ENCODE measurements at regions not wholly inside any gene's neighbourhood (a gene's known extent, or its start where the extent isn't known, plus 50 kb on each side); places are given as distances from the start of the nearest gene placed in this dataset.

DNA sequence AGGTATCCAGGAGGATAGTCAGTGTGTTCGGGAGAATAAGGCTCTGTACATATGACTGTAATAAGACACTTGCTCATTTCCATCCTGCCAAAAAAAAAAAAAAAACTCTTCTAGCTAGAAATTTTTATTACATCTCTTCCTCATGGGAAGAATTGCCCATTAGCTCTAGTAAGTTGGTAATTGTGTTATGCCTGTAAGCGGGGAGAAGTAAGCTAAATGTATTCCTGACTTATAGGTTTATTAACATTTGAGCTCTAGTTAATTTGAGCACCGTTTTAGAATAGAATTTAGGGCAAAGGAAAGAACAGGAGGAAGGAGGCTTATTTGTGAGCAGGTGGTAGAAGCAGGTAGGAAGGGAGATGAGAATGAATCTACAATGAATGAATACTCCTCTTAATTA lies 1210.6 kb downstream of the SORCS1 start:
- no peaks in the 10 kb centered on the region for H3K27me3 ChIP-seq (ENCODE audit: insufficient read depth)
- H3K27me3 Mint-ChIP-seq (ENCODE audit: insufficient read depth, low read depth, poor library complexity), result no peaks in the 10 kb centered on the region
- no peak overlapping the region for H3K4me3 ChIP-seq
- no peak overlapping the region for H3K4me2 ChIP-seq
- H2AFZ ChIP-seq, result no peak overlapping the region
- no peaks in the 10 kb centered on the region for H3K79me2 ChIP-seq (replicated peaks; ENCODE audit: insufficient read depth)
- H3K4me1 ChIP-seq (ENCODE audit: insufficient read depth), result no peaks in the 10 kb centered on the region
- H3K27ac ChIP-seq (ENCODE audit: low read depth), result no peak overlapping the region
- H3K4me3 Mint-ChIP-seq, result no peak overlapping the region
- no peaks in the 10 kb centered on the region for H3F3A ChIP-seq (replicated peaks; ENCODE audit: low read depth)
- ATAC-seq (no peak), DNase-seq (ENCODE audit: low spot score) (no peak)
- H3K27ac Mint-ChIP-seq, result no peak overlapping the region
- H3K9me3 Mint-ChIP-seq, result no peaks in the 10 kb centered on the region
- H3K36me3 Mint-ChIP-seq (ENCODE audit: low read depth), result no peaks in the 10 kb centered on the region
- H4K20me1 ChIP-seq (replicated peaks; ENCODE audit: insufficient read depth), result no peaks in the 10 kb centered on the region
- H3K9me2 ChIP-seq (ENCODE audit: insufficient read depth), result no peaks in the 10 kb centered on the region
- H3K36me3 ChIP-seq (ENCODE audit: insufficient read depth), result no peaks in the 10 kb centered on the region
- peaks cover 13% of the 10 kb centered on the region; the same call in 2 of the 3 replicates for H3K4me1 Mint-ChIP-seq
- TF ChIP-seq POLR2AphosphoS5 (IDR thresholded peaks at IDR 0.05; ENCODE audit: low read depth), result no peak
- no peak for TF ChIP-seq JUNB (IDR thresholded peaks at IDR 0.05; ENCODE audit: unreplicated experiment)
- TF ChIP-seq ETS1 (IDR thresholded peaks at IDR 0.05), result no peak

DNA sequence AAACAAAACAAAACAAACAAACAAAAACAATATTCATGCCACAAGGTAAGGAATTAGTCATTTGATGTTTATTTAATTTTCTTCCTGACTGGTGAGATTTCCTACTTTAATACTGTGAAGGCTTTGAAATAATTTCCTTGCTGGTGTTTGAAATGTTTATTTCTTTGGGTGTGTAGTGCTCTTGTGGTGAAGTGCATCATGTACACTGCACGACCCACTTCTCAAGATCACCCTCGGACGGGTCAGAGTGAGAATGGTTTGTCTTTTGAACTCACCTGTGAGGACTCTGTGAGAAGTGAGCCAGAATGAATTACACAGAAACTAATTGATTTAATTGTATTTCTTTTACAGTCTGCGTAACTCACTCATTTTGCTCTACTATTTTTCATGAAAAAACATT lies 1211.5 kb downstream of the SORCS1 start:
- DNase-seq (ENCODE audit: low spot score) (no peak), ATAC-seq (no peak)
- Mint-ChIP-seq H3K4me3 (no peak overlapping the region), H3K4me1 (peaks cover 13% of the 10 kb centered on the region; the same call in 2 of the 3 replicates), H3K36me3 (ENCODE audit: low read depth) (no peaks in the 10 kb centered on the region), H3K27me3 (ENCODE audit: insufficient read depth, low read depth, poor library complexity) (no peaks in the 10 kb centered on the region), H3K9me3 (no peaks in the 10 kb centered on the region), H3K27ac (peak overlapping the region; percentile 54; the same call in 1 of the 2 replicates)
- H3K27me3 ChIP-seq (ENCODE audit: insufficient read depth), result no peaks in the 10 kb centered on the region
- H3K4me3 ChIP-seq, result no peak overlapping the region
- H2AFZ ChIP-seq, result 0 out of 2 replicates have a peak overlapping the region, but pooled peaks have one; percentile 0
- H3K4me1 ChIP-seq (ENCODE audit: insufficient read depth), result no peaks in the 10 kb centered on the region
- no peaks in the 10 kb centered on the region for H3F3A ChIP-seq (replicated peaks; ENCODE audit: low read depth)
- H3K27ac ChIP-seq (ENCODE audit: low read depth), result peak overlapping the region; percentile 11; the same call in 1 of the 2 replicates
- H3K9me2 ChIP-seq (ENCODE audit: insufficient read depth), result no peaks in the 10 kb centered on the region
- no peaks in the 10 kb centered on the region for H3K36me3 ChIP-seq (ENCODE audit: insufficient read depth)
- H4K20me1 ChIP-seq (replicated peaks; ENCODE audit: insufficient read depth), result no peaks in the 10 kb centered on the region
- no peaks in the 10 kb centered on the region for H3K79me2 ChIP-seq (replicated peaks; ENCODE audit: insufficient read depth)
- H3K4me2 ChIP-seq, result no peak overlapping the region
- TF ChIP-seq JUNB (IDR thresholded peaks at IDR 0.05; ENCODE audit: unreplicated experiment) (no peak), EZH2phosphoT487 (IDR thresholded peaks at IDR 0.05; ENCODE audit: unreplicated experiment) (no peak), ZNF462 (CRISPR knock-in tag; IDR thresholded peaks at IDR 0.05) (no peak), EZH2 (IDR thresholded peaks at IDR 0.05; ENCODE audit: low read depth, unreplicated experiment) (no peak), NANOG (IDR thresholded peaks at IDR 0.05; ENCODE audit: borderline replicate concordance) (no peak), POLR2AphosphoS5 (IDR thresholded peaks at IDR 0.05; ENCODE audit: low read depth) (no peak), ETS1 (IDR thresholded peaks at IDR 0.05) (no peak), CREB1 (CRISPR knock-in tag; IDR thresholded peaks at IDR 0.05; ENCODE audit: low read depth) (no peak), STAT1 (IDR thresholded peaks at IDR 0.05; ENCODE audit: unreplicated experiment) (no peak), ZNF114 (CRISPR knock-in tag; IDR thresholded peaks at IDR 0.05) (no peak)
- TF ChIP-seq, protein P1, sequence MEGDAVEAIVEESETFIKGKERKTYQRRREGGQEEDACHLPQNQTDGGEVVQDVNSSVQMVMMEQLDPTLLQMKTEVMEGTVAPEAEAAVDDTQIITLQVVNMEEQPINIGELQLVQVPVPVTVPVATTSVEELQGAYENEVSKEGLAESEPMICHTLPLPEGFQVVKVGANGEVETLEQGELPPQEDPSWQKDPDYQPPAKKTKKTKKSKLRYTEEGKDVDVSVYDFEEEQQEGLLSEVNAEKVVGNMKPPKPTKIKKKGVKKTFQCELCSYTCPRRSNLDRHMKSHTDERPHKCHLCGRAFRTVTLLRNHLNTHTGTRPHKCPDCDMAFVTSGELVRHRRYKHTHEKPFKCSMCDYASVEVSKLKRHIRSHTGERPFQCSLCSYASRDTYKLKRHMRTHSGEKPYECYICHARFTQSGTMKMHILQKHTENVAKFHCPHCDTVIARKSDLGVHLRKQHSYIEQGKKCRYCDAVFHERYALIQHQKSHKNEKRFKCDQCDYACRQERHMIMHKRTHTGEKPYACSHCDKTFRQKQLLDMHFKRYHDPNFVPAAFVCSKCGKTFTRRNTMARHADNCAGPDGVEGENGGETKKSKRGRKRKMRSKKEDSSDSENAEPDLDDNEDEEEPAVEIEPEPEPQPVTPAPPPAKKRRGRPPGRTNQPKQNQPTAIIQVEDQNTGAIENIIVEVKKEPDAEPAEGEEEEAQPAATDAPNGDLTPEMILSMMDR (conservative IDR thresholded peaks at IDR 0.05; ENCODE audit: low read depth in 2 of 2), result no peak

All from GM23338 (cell line).